Fibroblast of lung (primary cell): ENCODE measurements at regions not wholly inside any gene's neighbourhood (a gene's known extent, or its start where the extent isn't known, plus 50 kb on each side); places are given as distances from the start of the nearest gene placed in this dataset.
A peak's percentile ranks its signal among the peaks of the same experiment; 100 is the strongest.

Experiments used
- DNase-seq, 2 donors: peaks; one replicate each; pipeline versions ENCODE4 v3.0.0 to v3.0.0-alpha.2; 2010; ENCODE audit warnings: low read depth in 2 of 2
- H2AFZ ChIP-seq: 2 replicates; pipeline ENCODE4 v1.5.1; 2012; ENCODE audit warnings: low read length, control low read depth, inconsistent platforms
- H3K27ac ChIP-seq: 2 replicates; pipeline ENCODE4 v1.5.1; 2011; ENCODE audit warnings: low read length, control low read depth; ENCODE audit not compliant: insufficient read depth
- H3K27me3 ChIP-seq: 2 replicates; pipeline ENCODE4 v1.5.1; 2011; ENCODE audit warnings: mild to moderate bottlenecking, low read length; ENCODE audit not compliant: control insufficient read depth, insufficient read depth
- H3K36me3 ChIP-seq: 2 replicates; pipeline ENCODE4 v1.5.1; 2011; ENCODE audit warnings: low read length; ENCODE audit not compliant: control insufficient read depth, insufficient read depth
- H3K4me1 ChIP-seq: 2 replicates; pipeline ENCODE4 v1.5.1; 2011; ENCODE audit warnings: low read length; ENCODE audit not compliant: control insufficient read depth, insufficient read depth; ENCODE audit errors: extremely low read depth
- H3K4me2 ChIP-seq: 2 replicates; pipeline ENCODE4 v1.5.1; 2011; ENCODE audit warnings: low read length, control low read depth; ENCODE audit not compliant: insufficient read depth; ENCODE audit errors: extremely low read depth
- H3K4me3 ChIP-seq, 4 experiments: fragments of 200-600 bp in 1 of 4; sonication (generic) in 1 of 4; replicated peaks in 1 of 4; 2 replicates each; pipeline ENCODE4 v1.5.1; 2011 to 2016; ENCODE audit warnings: low read length in 4 of 4, low read depth in 3 of 4, mild to moderate bottlenecking in 3 of 4, control low read depth in 2 of 4, inconsistent platforms in 1 of 4, mixed read lengths in 1 of 4; ENCODE audit not compliant: insufficient read depth in 1 of 4; ENCODE audit errors: control extremely low read depth in 1 of 4
- H3K79me2 ChIP-seq: 2 replicates; pipeline ENCODE4 v1.5.1; 2012; ENCODE audit warnings: mild to moderate bottlenecking, low read length, inconsistent platforms; ENCODE audit not compliant: control insufficient read depth, insufficient read depth
- H3K9ac ChIP-seq: 2 replicates; pipeline ENCODE4 v1.5.1; 2011; ENCODE audit warnings: mild to moderate bottlenecking, low read length, control low read depth; ENCODE audit not compliant: insufficient read depth
- H3K9me3 ChIP-seq: 2 replicates; pipeline ENCODE4 v1.5.1; 2012; ENCODE audit warnings: low read depth, low read length; ENCODE audit not compliant: control insufficient read depth, insufficient read depth
- H4K20me1 ChIP-seq: 2 replicates; pipeline ENCODE4 v1.5.1; 2011; ENCODE audit warnings: low read length; ENCODE audit not compliant: control insufficient read depth, insufficient read depth; ENCODE audit errors: extremely low read depth
- CTCF ChIP-seq, 2 donors: IDR thresholded peaks in 1 of 2; conservative IDR thresholded peaks in 1 of 2; 1 replicate in 1 of 2; 2 replicates in 1 of 2; pipeline ENCODE4 v1.5.1; 2011 to 2012; ENCODE audit warnings: low read length in 2 of 2, control low read depth in 1 of 2, inconsistent platforms in 1 of 2, low read depth in 1 of 2, mild to moderate bottlenecking in 1 of 2
- EZH2 ChIP-seq: IDR thresholded peaks from 2 replicates; pipeline ENCODE4 v1.5.1; 2012; ENCODE audit warnings: low read length, control low read depth, mild to moderate bottlenecking; ENCODE audit errors: missing control alignments

GRCh38 chr12:86411710-86412109, 155.5 kb upstream of the MGAT4C start:
- Histone ChIP-seq H3K36me3 (no peaks in the 10 kb centered on the region), H3K27ac (no peak overlapping the region), H3K4me3 (no peak overlapping the region), H3K9ac (no peak overlapping the region), H3K4me1 (no peaks in the 10 kb centered on the region), H3K4me2 (no peak overlapping the region), H2AFZ (no peak overlapping the region), H3K79me2 (no peaks in the 10 kb centered on the region), H3K9me3 (no peaks in the 10 kb centered on the region), H4K20me1 (no peaks in the 10 kb centered on the region), H3K27me3 (no peaks in the 10 kb centered on the region)
- no peak for DNase-seq
- TF ChIP-seq CTCF (conservative IDR thresholded peaks at IDR 0.05 in 1 of 2, IDR thresholded peaks at IDR 0.05 in 1 of 2; ENCODE audit: low read depth in 1 of 2, low read length in 2 of 2) (no peak), EZH2 (no peak)

GRCh38 chr12:86407620-86408208, 151.5 kb upstream of the MGAT4C start:
- no peaks in the 10 kb centered on the region for H3K27me3 ChIP-seq
- no peak overlapping the region for H2AFZ ChIP-seq
- no peaks in the 10 kb centered on the region for H3K4me1 ChIP-seq
- no peak overlapping the region for H3K27ac ChIP-seq
- H3K79me2 ChIP-seq: no peaks in the 10 kb centered on the region
- H3K4me3 ChIP-seq: no peak overlapping the region
- H4K20me1 ChIP-seq: no peaks in the 10 kb centered on the region
- no peaks in the 10 kb centered on the region for H3K36me3 ChIP-seq
- no peak overlapping the region for H3K4me2 ChIP-seq
- H3K9me3 ChIP-seq: no peaks in the 10 kb centered on the region
- TF ChIP-seq CTCF (conservative IDR thresholded peaks at IDR 0.05 in 1 of 2, IDR thresholded peaks at IDR 0.05 in 1 of 2; ENCODE audit: low read depth in 1 of 2, low read length in 2 of 2) (no peak), EZH2 (no peak)
- no peak for DNase-seq
- H3K9ac ChIP-seq: no peak overlapping the region

GRCh38 chr12:86389949-86390348, 133.8 kb upstream of the MGAT4C start:
- Histone ChIP-seq H3K9ac (no peak overlapping the region), H3K27ac (no peak overlapping the region), H3K4me1 (no peaks in the 10 kb centered on the region), H3K9me3 (no peaks in the 10 kb centered on the region), H3K36me3 (no peaks in the 10 kb centered on the region), H3K4me3 (no peak overlapping the region), H4K20me1 (no peaks in the 10 kb centered on the region), H2AFZ (no peak overlapping the region), H3K79me2 (no peaks in the 10 kb centered on the region), H3K27me3 (no peaks in the 10 kb centered on the region), H3K4me2 (no peak overlapping the region)
- no peak for TF ChIP-seq CTCF (conservative IDR thresholded peaks at IDR 0.05 in 1 of 2, IDR thresholded peaks at IDR 0.05 in 1 of 2; ENCODE audit: low read depth in 1 of 2, low read length in 2 of 2)
- no peak for TF ChIP-seq EZH2
- DNase-seq: peak; percentile 51 to 72
